Cardiac muscle cell (in vitro differentiated cells and primary cell): ENCODE measurements at regions not wholly inside any gene's neighbourhood (a gene's known extent, or its start where the extent isn't known, plus 50 kb on each side); places are given as distances from the start of the nearest gene placed in this dataset.

Experiments
- DNase-seq, 2 donors: peaks; one replicate each; pipeline versions ENCODE4 v3.0.0 to v3.0.0-alpha.2; 2010 to 2017; ENCODE audit warnings: low read depth in 1 of 2, low spot score in 1 of 2
- H3K27ac ChIP-seq: fragments of 200-600 bp; sonication (generic); 2 replicates; pipeline ENCODE4 v1.5.1; 2016
- H3K27me3 ChIP-seq: fragments of 200-600 bp; sonication (generic); 2 replicates; pipeline ENCODE4 v1.6.0; 2016; ENCODE audit warnings: control low read depth
- H3K36me3 ChIP-seq: fragments of 200-600 bp; sonication (generic); 2 replicates; pipeline ENCODE4 v1.5.1; 2016; ENCODE audit warnings: control low read depth
- H3K4me1 ChIP-seq: fragments of 200-600 bp; sonication (generic); 2 replicates; pipeline ENCODE4 v1.8.1; 2017; ENCODE audit warnings: low read depth, mild to moderate bottlenecking, mixed run types
- H3K4me3 ChIP-seq: fragments of 200-600 bp; sonication (generic); 2 replicates; pipeline ENCODE4 v1.5.1; 2016; ENCODE audit warnings: mild to moderate bottlenecking
- H3K9me3 ChIP-seq: fragments of 200-600 bp; sonication (generic); 2 replicates; pipeline ENCODE4 v1.5.1; 2017; ENCODE audit warnings: low read depth, mild to moderate bottlenecking, control low read depth
- CTCF ChIP-seq: IDR thresholded peaks from 2 replicates; pipeline ENCODE4 v1.5.1; 2012; ENCODE audit warnings: low read depth, mild to moderate bottlenecking, low read length

- H3K27me3 ChIP-seq, result no peaks in the 10 kb centered on the region
- H3K4me1 ChIP-seq, result no peaks in the 10 kb centered on the region
- H3K4me3 ChIP-seq, result no peak overlapping the region
- DNase-seq, result no peak
- no peaks in the 10 kb centered on the region for H3K36me3 ChIP-seq
- no peak overlapping the region for H3K27ac ChIP-seq
- no peaks in the 10 kb centered on the region for H3K9me3 ChIP-seq
- TF ChIP-seq CTCF, result no peak
These were observed 152.4 kb upstream of the RTL1 start for GRCh38 chr14:101055776-101056374.

GRCh38 chr14:101056446-101056845 lies 152.9 kb upstream of the RTL1 start:
- Histone ChIP-seq H3K27me3 (no peaks in the 10 kb centered on the region), H3K36me3 (no peaks in the 10 kb centered on the region), H3K4me3 (no peak overlapping the region), H3K9me3 (no peaks in the 10 kb centered on the region), H3K4me1 (no peaks in the 10 kb centered on the region), H3K27ac (no peak overlapping the region)
- no peak for DNase-seq
- TF ChIP-seq CTCF, result no peak

GRCh38 chr14:101057394-101057793 lies 153.9 kb upstream of the RTL1 start:
- Histone ChIP-seq H3K36me3 (no peaks in the 10 kb centered on the region), H3K27ac (no peak overlapping the region), H3K9me3 (no peaks in the 10 kb centered on the region), H3K4me1 (no peaks in the 10 kb centered on the region), H3K27me3 (no peaks in the 10 kb centered on the region), H3K4me3 (no peak overlapping the region)
- DNase-seq, result no peak
- TF ChIP-seq CTCF, result no peak

GRCh38 chr14:101058571-101058970 lies 155.0 kb upstream of the RTL1 start:
- Histone ChIP-seq H3K27ac (no peak overlapping the region), H3K4me3 (no peak overlapping the region), H3K4me1 (no peaks in the 10 kb centered on the region), H3K9me3 (no peaks in the 10 kb centered on the region), H3K36me3 (no peaks in the 10 kb centered on the region), H3K27me3 (no peaks in the 10 kb centered on the region)
- DNase-seq, result no peak
- no peak for TF ChIP-seq CTCF

GRCh38 chr14:101060171-101060601 lies 156.7 kb upstream of the RTL1 start:
- Histone ChIP-seq H3K4me1 (no peaks in the 10 kb centered on the region), H3K4me3 (no peak overlapping the region), H3K27me3 (no peaks in the 10 kb centered on the region), H3K36me3 (no peaks in the 10 kb centered on the region), H3K27ac (no peak overlapping the region), H3K9me3 (no peaks in the 10 kb centered on the region)
- TF ChIP-seq CTCF, result no peak
- no peak for DNase-seq
